VCaP (cell line): ENCODE measurements at regions not wholly inside any gene's neighbourhood (a gene's known extent, or its start where the extent isn't known, plus 50 kb on each side); places are given as distances from the start of the nearest gene placed in this dataset.

Experiments used
- H3K27ac ChIP-seq: fragments of 450-650 bp; 2 replicates; pipeline ENCODE4 v1.5.1; 2017
- CTCF ChIP-seq: fragments of 450-650 bp; conservative IDR thresholded peaks from 2 replicates; pipeline ENCODE4 v1.5.1; 2017; ENCODE audit warnings: mild to moderate bottlenecking, moderate library complexity

DNA sequence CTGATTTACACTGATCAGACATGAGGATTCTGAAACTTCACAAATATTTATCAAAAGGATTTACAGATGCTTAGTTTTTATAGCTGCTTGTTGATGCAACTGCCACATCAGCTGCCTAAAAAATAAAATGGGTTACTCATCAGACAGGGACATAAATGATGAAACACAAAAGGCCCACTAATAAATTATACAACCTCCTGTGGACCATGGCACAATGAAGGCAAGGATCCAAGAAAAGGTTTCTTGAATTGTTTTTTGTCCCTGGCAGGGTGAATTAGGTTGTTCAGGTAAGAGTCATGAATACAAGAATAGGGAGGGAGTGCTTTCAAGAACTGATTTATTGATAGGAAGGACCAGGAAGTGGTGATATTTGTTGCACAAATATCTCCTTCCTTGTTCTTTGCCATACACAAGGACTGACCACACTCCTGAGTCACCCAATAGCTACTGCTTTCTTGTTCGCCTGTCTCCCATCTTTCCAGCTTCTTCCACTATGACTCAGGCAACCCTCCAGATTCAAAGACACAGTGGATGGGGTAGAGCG is 234.5 kb downstream of the AHR start:
- no peak overlapping the region for H3K27ac ChIP-seq

GRCh38 chr7:17534348-17534747 is 235.9 kb downstream of the AHR start:
- H3K27ac ChIP-seq: no peak overlapping the region
- TF ChIP-seq CTCF: no peak

More for the DNA sequence above, 234.5 kb downstream of the AHR start:
- no peak for TF ChIP-seq CTCF

DNA sequence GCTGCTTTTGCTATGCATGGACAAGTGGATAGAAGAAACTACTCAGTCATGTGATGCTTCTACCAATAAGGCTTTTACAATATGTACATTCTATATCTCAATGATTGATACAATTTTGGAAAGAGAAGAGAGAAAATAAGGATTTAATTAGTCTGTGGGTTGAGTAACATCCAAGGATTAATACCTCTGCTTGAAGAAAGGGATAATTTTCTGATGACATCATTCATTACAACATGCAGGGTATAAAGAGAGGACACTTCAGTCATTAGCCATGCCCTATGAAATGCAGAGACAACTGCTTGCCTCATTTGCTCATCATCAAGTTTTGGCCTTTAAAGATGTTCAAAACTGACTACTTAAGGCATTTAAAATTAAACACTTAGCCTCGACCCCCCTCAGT is 237.3 kb downstream of the AHR start:
- TF ChIP-seq CTCF: no peak
- H3K27ac ChIP-seq: no peak overlapping the region

GRCh38 chr7:17544401-17544800 is 245.9 kb downstream of the AHR start:
- no peak overlapping the region for H3K27ac ChIP-seq
- TF ChIP-seq CTCF: no peak

- TF ChIP-seq CTCF: no peak
- H3K27ac ChIP-seq: no peak overlapping the region
Observed at GRCh38 chr7:17545348-17545747, 246.9 kb downstream of the AHR start.

GRCh38 chr7:17546189-17546588 is 247.7 kb downstream of the AHR start:
- no peak overlapping the region for H3K27ac ChIP-seq
- no peak for TF ChIP-seq CTCF

DNA sequence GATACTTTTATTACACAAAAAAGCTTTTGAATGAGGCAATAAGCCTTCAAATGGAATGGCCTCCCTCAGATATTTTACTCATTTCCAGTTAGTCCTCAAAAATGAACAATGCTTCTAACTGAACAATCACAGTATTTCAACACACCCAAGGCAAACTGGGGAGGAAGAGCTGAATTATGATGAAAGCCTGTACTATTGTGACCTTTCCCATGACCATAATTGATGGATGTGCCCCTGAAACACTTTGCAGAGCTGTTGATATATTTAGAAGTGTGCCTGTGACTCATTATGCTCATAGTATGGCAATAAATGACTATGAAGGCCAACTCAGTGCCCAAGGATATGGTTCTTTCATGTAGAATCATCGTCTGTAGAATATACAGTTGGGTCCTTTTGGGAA is 248.1 kb downstream of the AHR start:
- H3K27ac ChIP-seq: no peak overlapping the region
- TF ChIP-seq CTCF: no peak
